KBM-7 (cell line): ENCODE measurements at regions not wholly inside any gene's neighbourhood (a gene's known extent, or its start where the extent isn't known, plus 50 kb on each side); places are given as distances from the start of the nearest gene placed in this dataset.
A peak's percentile ranks its signal among the peaks of the same experiment; 100 is the strongest.
"Not testable (repeated sequence)": the region's sequence is repeated elsewhere in the genome, so short reads cannot be mapped to it uniquely, and the experiment has no call there.

Source experiments
- DNase-seq: peaks from one replicate; pipeline ENCODE4 v3.0.0-alpha.2; 2015
- in situ Hi-C: fragments of 300-500 bp; cut with MboI; formaldehyde crosslinking; loops from 2 replicates; pipeline ENCODE4 v1.14.3; 2020; ENCODE audit warnings: low sequenced_read_pairs, low pct_unique_long_range_greater_than_20kb, mixed read lengths

- in situ Hi-C loops, DNase-seq: not testable (repeated sequence)
Measured at GRCh38 chr2:33690686-33691085, 91.6 kb upstream of the FAM98A start.

GRCh38 chr2:33681364-33681757 lies 82.3 kb upstream of the FAM98A start:
- in situ Hi-C loops = no loop called here
- DNase-seq = no peak

GRCh38 chr2:33680644-33681363 lies 81.7 kb upstream of the FAM98A start:
- in situ Hi-C loops = no loop called here
- DNase-seq = no peak

GRCh38 chr2:33678436-33678835 lies 79.3 kb upstream of the FAM98A start:
- DNase-seq = no peak
- in situ Hi-C loops = no loop called here

GRCh38 chr2:33673937-33674336 lies 74.8 kb upstream of the FAM98A start:
- in situ Hi-C loops = no loop called here
- peak; percentile 15 for DNase-seq

- in situ Hi-C loops = no loop called here
- no peak for DNase-seq
Measured at GRCh38 chr2:33672896-33673295, 73.8 kb upstream of the FAM98A start.

GRCh38 chr2:33672389-33672788 lies 73.3 kb upstream of the FAM98A start:
- DNase-seq = no peak
- in situ Hi-C loops = no loop called here

GRCh38 chr2:33671198-33671597 lies 72.1 kb upstream of the FAM98A start:
- in situ Hi-C loops = no loop called here
- no peak for DNase-seq

- in situ Hi-C loops = no loop called here
- DNase-seq = no peak
Measured at GRCh38 chr2:33670392-33670937, 71.4 kb upstream of the FAM98A start.

- no peak for DNase-seq
- in situ Hi-C loops = no loop called here
Measured at GRCh38 chr2:33666879-33667278, 67.8 kb upstream of the FAM98A start.

- in situ Hi-C loops = no loop called here
Measured at GRCh38 chr2:33665039-33665438, 65.9 kb upstream of the FAM98A start.

GRCh38 chr2:33660416-33661123 lies 61.5 kb upstream of the FAM98A start:
- DNase-seq = no peak
- in situ Hi-C loops = no loop called here

More at GRCh38 chr2:33665039-33665438, 65.9 kb upstream of the FAM98A start:
- no peak for DNase-seq

GRCh38 chr2:33655626-33656320 lies 56.7 kb upstream of the FAM98A start:
- no peak for DNase-seq
- in situ Hi-C loops = no loop called here

- in situ Hi-C loops = no loop called here
- DNase-seq = no peak
Measured at GRCh38 chr2:33652830-33653229, 53.7 kb upstream of the FAM98A start.

- in situ Hi-C loops = no loop called here
- no peak for DNase-seq
Measured at GRCh38 chr2:33650171-33650570, 51.1 kb upstream of the FAM98A start.
